ENCODE measurements at regions not wholly inside any gene's neighbourhood (a gene's known extent, or its start where the extent isn't known, plus 50 kb on each side); places are given as distances from the start of the nearest gene placed in this dataset.

DNA sequence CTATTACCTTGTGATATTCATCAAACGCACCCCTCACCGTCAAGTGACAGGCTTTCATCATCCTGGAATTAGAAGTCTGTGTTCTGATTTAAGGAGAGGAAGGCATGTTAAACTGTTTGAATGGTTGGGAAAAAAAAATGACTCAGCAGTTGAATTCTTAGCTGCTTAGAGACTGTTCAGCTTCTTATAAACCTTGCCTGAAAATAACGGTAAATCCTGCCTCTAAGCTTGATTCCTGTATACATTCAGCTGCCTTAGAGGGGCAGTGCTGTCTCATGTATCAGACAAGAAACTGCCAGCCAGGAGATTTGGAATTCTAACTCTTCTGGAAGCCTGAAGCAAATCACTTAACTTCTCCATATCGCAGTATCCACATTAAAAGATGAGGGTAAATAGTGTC is 437.4 kb downstream of the JRKL start:
- DNase-seq = peak; percentile 12
- H3K4me1 ChIP-seq (ENCODE audit: insufficient read depth, low read length) = no peaks in the 10 kb centered on the region
- no peaks in the 10 kb centered on the region for H4K20me1 ChIP-seq (ENCODE audit: low read length)
- no peak for TF ChIP-seq EZH2 (IDR thresholded peaks at IDR 0.05; ENCODE audit: low read length, unreplicated experiment)
- TF ChIP-seq EZH2phosphoT487 (IDR thresholded peaks at IDR 0.05; ENCODE audit: borderline replicate concordance, low read length) = no peak
- TF ChIP-seq, protein P1, sequence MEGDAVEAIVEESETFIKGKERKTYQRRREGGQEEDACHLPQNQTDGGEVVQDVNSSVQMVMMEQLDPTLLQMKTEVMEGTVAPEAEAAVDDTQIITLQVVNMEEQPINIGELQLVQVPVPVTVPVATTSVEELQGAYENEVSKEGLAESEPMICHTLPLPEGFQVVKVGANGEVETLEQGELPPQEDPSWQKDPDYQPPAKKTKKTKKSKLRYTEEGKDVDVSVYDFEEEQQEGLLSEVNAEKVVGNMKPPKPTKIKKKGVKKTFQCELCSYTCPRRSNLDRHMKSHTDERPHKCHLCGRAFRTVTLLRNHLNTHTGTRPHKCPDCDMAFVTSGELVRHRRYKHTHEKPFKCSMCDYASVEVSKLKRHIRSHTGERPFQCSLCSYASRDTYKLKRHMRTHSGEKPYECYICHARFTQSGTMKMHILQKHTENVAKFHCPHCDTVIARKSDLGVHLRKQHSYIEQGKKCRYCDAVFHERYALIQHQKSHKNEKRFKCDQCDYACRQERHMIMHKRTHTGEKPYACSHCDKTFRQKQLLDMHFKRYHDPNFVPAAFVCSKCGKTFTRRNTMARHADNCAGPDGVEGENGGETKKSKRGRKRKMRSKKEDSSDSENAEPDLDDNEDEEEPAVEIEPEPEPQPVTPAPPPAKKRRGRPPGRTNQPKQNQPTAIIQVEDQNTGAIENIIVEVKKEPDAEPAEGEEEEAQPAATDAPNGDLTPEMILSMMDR (conservative IDR thresholded peaks at IDR 0.05; ENCODE audit: low read depth, low read length) = no peak; the same call in 1 of the 2 replicates
- no peak overlapping the region for H2AFZ ChIP-seq (ENCODE audit: low read length)
- H3K4me2 ChIP-seq (ENCODE audit: low read length) = no peak overlapping the region
- H3K9me3 ChIP-seq (ENCODE audit: low read length) = no peaks in the 10 kb centered on the region
- no TSS peak for BruUV-seq (replicated peaks)
- H3K9ac ChIP-seq (ENCODE audit: low read length) = no peak overlapping the region
- POLR2A ChIA-PET (ENCODE audit: unreplicated experiment) = no interaction called here
- no peaks in the 10 kb centered on the region for H3K36me3 ChIP-seq (ENCODE audit: low read depth, low read length)
- H3K27me3 ChIP-seq (ENCODE audit: low read length) = peaks cover 51% of the 10 kb centered on the region
- CTCF ChIA-PET = no interaction called here
- intact Hi-C loops (cut with micrococcal nuclease) = no loop called here
- H3K79me2 ChIP-seq (ENCODE audit: low read length) = no peaks in the 10 kb centered on the region
- H3F3A ChIP-seq (ENCODE audit: low read length, unreplicated experiment) = no peaks in the 10 kb centered on the region
- no peak for ATAC-seq
- H3K9me2 ChIP-seq (replicated peaks; ENCODE audit: low read length) = no peaks in the 10 kb centered on the region
- H3K27ac ChIP-seq (ENCODE audit: low read length) = no peak overlapping the region
- no peak overlapping the region for H3K4me3 ChIP-seq (ENCODE audit: low read length)

DNA sequence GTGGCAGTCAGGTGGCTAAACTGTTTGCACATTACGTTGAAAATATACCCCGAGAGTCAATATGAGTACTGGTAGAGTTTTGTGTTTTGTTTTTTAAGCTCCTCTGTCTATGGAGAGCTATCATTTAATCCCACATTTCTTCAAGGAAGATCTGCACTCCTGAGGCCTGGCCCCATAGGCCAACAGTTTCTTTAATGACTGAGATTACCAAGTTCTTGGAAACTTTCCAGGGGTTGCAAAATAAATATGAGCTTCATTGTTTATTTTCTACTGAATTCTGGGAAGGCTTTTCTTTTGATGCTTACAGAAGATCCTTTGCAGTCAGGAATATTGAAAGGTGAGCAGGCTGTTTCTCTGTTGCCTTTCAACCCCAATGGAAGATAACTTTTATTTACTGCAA is 452.0 kb downstream of the JRKL start:
- H3K27ac ChIP-seq (ENCODE audit: low read length) = no peak overlapping the region
- no peaks in the 10 kb centered on the region for H3K9me3 ChIP-seq (ENCODE audit: low read length)
- H3K4me3 ChIP-seq (ENCODE audit: low read length) = no peak overlapping the region
- no peaks in the 10 kb centered on the region for H3F3A ChIP-seq (ENCODE audit: low read length, unreplicated experiment)
- CTCF ChIA-PET = no interaction called here
- DNase-seq = no peak
- BruUV-seq (replicated peaks) = no TSS peak
- 0 out of 2 replicates have a peak, but pooled peaks cover 3% of the 10 kb centered on the region for H3K9me2 ChIP-seq (replicated peaks; ENCODE audit: low read length)
- no peaks in the 10 kb centered on the region for H3K36me3 ChIP-seq (ENCODE audit: low read depth, low read length)
- no peaks in the 10 kb centered on the region for H3K79me2 ChIP-seq (ENCODE audit: low read length)
- H2AFZ ChIP-seq (ENCODE audit: low read length) = no peak overlapping the region
- H3K4me2 ChIP-seq (ENCODE audit: low read length) = no peak overlapping the region
- H3K9ac ChIP-seq (ENCODE audit: low read length) = no peak overlapping the region
- H3K4me1 ChIP-seq (ENCODE audit: insufficient read depth, low read length) = no peaks in the 10 kb centered on the region
- TF ChIP-seq, protein P1 (conservative IDR thresholded peaks at IDR 0.05; ENCODE audit: low read depth, low read length) = no peak
- TF ChIP-seq EZH2 (IDR thresholded peaks at IDR 0.05; ENCODE audit: low read length, unreplicated experiment) (no peak), EZH2phosphoT487 (IDR thresholded peaks at IDR 0.05; ENCODE audit: borderline replicate concordance, low read length) (no peak)
- no peak for ATAC-seq
- peaks cover 7% of the 10 kb centered on the region; the same call in 1 of the 2 replicates for H3K27me3 ChIP-seq (ENCODE audit: low read length)
- POLR2A ChIA-PET (ENCODE audit: unreplicated experiment) = no interaction called here
- intact Hi-C loops (cut with micrococcal nuclease) = no loop called here
- no peaks in the 10 kb centered on the region for H4K20me1 ChIP-seq (ENCODE audit: low read length)

DNA sequence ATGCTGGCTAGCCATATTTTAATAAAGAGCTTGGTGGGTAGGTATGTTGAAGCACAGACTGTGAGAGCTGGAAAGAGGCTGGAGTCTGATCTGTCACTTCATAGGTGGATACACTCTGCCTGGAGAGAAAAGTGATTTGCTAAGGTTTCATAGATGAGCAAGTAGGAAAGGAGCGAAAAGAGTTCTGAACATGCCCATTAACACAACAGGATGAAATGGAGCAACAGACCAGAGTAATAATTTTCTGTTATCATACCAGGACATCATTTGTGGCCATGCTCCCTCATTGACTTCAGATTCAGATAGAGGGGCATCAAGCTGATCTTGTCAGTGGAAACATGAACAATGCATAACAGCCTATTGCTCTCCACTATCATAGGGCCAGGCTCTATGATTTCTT is 452.9 kb downstream of the JRKL start:
- TF ChIP-seq EZH2 (IDR thresholded peaks at IDR 0.05; ENCODE audit: low read length, unreplicated experiment) = no peak
- TF ChIP-seq, protein P1 (conservative IDR thresholded peaks at IDR 0.05; ENCODE audit: low read depth, low read length) = no peak
- TF ChIP-seq EZH2phosphoT487 (IDR thresholded peaks at IDR 0.05; ENCODE audit: borderline replicate concordance, low read length) = no peak
- Histone ChIP-seq H3K9me3 (ENCODE audit: low read length) (no peaks in the 10 kb centered on the region), H3K27ac (ENCODE audit: low read length) (no peak overlapping the region), H3K9ac (ENCODE audit: low read length) (no peak overlapping the region), H3K79me2 (ENCODE audit: low read length) (no peaks in the 10 kb centered on the region), H3K4me1 (ENCODE audit: insufficient read depth, low read length) (no peaks in the 10 kb centered on the region), H3K27me3 (ENCODE audit: low read length) (peaks cover 10% of the 10 kb centered on the region; the same call in 1 of the 2 replicates), H4K20me1 (ENCODE audit: low read length) (no peaks in the 10 kb centered on the region; the same call in 1 of the 2 replicates), H2AFZ (ENCODE audit: low read length) (no peak overlapping the region), H3F3A (ENCODE audit: low read length, unreplicated experiment) (no peaks in the 10 kb centered on the region), H3K4me2 (ENCODE audit: low read length) (no peak overlapping the region), H3K4me3 (ENCODE audit: low read length) (no peak overlapping the region), H3K36me3 (ENCODE audit: low read depth, low read length) (no peaks in the 10 kb centered on the region), H3K9me2 (replicated peaks; ENCODE audit: low read length) (0 out of 2 replicates have a peak, but pooled peaks cover 3% of the 10 kb centered on the region)
- DNase-seq = no peak
- intact Hi-C loops (cut with micrococcal nuclease) = no loop called here
- CTCF ChIA-PET = no interaction called here
- POLR2A ChIA-PET (ENCODE audit: unreplicated experiment) = no interaction called here
- no peak for ATAC-seq
- BruUV-seq (replicated peaks) = no TSS peak
